ENCODE measurements at regions not wholly inside any gene's neighbourhood (a gene's known extent, or its start where the extent isn't known, plus 50 kb on each side); places are given as distances from the start of the nearest gene placed in this dataset.

GRCh38 chr17:83144421-83145357 lies 65.3 kb downstream of the METRNL start:
- DNase-seq: no peak

DNA sequence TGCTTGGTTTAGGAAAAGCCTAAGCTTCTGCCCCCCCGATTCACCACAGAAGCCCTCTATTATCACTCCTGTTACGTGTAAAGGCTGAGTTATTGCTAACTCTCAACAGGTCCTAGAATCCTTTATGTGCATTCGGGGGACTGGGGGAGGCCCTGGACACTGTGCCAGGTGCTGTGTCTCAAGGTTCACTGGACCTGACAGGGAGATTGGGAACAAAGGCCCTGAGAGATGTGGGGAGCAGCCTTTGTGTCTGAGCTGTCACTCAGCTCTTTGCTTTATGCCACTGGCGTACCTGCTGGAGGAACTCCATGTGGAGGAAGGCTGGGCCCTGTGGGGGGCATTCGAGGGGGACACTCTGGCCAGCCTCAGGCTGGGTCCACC lies 65.9 kb downstream of the METRNL start:
- no peak for DNase-seq

DNA sequence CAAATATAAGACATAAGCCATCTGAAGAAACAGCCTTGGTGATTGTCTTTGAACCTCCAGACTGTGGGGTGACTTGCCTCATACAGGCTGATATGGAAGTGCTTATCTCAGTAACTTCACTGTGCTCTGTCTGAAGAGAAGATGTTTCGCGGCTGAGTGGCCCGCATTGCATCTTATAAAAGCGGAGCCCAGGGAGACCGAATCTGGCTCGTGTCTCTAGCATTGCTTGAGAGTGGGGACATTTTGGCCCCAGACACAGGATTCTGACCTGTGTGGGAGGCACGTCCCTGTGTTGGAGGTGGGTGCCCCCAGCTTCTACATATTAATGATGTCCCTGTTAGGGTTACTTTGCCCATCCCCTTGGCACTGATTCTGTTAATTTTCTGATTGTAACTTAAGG lies 66.4 kb downstream of the METRNL start:
- DNase-seq: no peak

GRCh38 chr17:83146347-83146746 lies 66.9 kb downstream of the METRNL start:
- DNase-seq: no peak

DNA sequence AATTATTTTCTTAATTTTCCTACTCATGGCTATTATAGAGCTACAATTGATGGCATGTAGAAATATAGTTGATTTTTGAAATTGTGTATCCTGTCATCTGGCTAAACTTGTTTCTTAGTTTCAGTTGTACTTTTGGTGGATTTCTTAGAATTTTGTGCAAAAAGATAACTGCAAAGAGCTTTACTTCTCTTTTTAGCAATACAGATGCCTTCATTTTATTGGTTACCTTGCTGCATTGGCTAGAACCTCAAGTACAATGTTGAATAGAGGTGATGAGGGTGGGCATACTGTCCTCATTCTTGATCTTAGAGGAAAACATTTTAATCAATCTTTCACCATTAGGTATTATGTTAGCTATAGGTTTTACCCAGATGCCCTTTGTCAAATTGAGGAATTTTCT lies 67.9 kb downstream of the METRNL start:
- no peak for DNase-seq

- no peak for DNase-seq
Observed at GRCh38 chr17:83148317-83149028, 69.1 kb downstream of the METRNL start.

GRCh38 chr17:83149029-83149725 lies 69.8 kb downstream of the METRNL start:
- DNase-seq: no peak

DNA sequence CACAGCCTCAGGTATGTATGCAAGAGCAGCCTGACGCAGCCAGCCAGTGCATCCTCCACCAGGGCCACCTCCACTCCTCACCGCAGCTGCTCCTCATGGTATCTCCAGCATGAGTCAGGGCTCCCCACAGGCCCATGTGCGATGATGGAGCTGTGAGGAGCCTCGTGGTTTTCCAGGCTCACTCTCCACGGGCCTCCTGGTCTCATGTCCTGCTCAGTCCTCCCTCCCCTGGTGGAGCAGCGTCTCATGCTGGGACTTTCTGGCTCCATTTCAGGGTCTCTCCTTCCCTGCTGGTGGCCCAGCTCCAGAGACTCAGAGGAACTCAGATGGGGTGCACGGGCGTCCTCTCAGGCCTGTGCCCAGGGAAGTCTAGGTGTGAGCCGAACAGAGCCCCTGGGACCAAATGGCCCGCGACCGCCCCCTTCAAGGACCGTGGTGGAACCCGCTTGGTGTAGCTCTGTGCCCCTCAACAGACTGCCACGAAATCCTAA lies 70.4 kb downstream of the METRNL start:
- no peak for DNase-seq

- no peak for DNase-seq
Observed at GRCh38 chr17:83150369-83151055, 71.1 kb downstream of the METRNL start.

DNA sequence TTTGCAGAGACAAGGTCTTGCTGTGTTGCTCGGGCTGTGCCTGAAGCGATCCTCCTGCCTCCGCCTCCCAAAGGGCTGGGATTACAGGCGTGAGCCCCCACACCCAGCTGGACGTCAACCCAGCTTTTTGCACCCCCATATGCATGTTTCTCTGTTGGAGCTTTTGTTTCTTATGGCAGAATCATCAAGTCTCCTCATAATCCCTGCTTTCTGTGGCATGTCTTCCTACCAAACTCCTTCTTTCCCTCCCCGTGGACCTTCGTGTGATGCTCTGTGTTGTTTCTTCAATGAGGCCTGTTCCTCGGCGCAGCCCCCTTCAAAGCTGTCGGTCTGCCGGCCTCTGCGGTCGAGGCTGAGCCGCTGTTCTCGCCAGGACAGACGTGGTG lies 71.6 kb downstream of the METRNL start:
- no peak for DNase-seq

DNA sequence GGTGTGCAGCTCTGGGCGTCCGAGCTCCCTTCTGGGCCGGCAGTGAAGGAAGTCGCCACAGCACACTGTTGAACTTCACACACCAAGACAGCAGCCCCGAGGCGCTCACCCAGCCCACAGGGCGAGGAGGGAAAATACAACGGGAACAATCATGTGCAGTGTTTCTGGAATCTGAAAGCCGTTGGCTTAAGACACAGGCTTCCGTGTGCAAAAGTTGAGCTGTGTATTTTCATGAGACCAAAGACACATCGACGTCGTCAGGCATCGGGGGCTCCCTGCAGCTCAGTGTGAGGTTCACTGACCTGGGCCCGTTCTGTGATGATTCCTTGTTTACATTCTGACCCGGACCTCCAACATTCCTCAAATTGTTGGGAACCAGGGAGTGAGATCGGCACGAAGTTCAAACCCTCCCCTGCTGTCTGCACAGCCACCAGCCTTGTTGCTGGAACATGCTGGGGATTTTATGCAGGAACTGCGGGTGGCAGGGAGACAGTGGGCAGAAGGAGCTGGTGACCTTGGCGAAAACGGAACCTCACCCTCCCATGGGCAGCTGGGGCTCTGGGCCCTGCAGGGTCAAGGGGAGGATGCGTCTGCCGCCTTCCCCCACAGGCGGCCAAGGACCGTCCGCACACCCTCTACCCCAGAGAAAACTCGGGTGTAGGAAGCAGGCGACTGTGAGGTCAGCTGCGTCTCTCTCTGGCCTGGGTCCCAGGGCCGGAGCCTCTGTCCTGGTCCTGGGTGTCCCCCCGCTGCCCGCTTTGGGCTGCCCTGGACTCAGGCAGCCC lies 72.2 kb downstream of the METRNL start:
- no peak for DNase-seq

- no peak for DNase-seq
Observed at GRCh38 chr17:83152227-83152744, 72.9 kb downstream of the METRNL start.

DNA sequence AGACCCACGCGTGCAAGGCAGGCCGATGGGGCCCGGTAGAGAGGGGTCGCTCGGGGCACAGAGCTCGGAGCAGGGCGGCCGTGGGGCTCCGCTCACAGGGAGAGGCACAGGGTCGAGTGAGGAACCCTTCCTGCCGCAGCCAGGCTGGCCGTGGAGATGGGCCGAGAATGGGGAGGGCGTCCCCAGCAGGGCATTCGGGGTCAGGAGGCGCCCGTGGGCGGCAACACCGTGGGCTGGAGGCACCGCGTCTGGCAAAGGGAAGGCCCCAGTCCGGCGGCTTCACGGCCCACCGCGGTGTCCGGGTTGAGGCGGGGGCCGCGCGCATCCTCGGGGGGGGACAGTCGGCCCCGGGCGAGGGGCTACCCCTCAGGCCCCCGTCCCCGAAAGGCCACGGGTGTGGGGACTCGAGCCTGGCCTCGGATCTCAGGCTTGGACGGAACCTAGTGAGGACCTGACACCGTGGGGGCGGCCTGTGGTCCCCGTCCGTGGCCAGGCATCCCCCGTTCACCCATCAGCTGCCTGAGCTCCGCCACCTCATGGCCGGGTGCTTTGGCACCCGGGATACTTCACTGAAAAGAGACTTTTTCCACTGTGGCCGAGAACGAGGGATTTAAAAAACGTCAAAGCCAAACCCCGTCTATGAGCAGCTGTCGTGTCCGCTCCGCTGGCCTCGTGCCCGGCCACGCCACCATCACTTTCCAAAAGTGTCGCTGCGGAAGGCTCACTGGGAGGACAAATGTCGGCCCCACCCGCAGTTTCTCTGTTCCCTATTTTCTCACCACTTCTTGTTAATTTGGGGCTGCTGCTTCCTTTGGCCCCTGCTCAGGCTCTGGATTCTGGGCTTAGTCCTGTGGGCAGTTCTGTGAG lies 73.6 kb downstream of the METRNL start:
- peak; percentile 82 to 92 (median 89) for DNase-seq

DNA sequence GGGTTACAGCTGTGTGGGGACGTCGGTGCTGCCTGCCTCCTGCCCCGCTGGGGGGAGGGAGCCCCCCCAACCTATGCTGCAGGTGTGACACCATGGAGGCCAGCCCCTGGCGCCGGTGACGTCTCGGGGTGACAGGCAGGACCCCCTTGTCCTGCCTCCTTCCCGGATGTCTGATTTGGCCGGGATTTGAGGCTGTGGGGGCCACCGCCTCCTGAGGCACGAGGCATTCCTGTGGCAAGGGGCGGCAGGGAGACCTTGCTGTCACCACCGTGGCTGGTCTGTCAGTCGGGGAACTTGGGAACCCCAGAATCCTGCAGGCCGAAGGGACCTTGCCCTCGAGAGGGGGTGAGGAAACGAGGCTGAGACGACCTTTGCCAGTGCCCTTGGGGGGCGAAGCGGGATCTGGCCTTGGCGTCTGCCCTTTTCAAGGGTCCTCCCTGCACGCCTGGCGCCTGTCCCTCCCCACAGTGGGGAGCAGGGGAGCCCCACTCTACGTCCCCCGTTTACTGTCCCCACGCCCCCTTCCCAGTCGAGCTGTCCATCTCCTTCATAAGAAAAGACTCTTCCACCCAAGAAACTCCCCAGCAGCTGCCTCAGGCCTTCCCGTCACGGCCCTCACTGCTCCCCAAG lies 74.4 kb downstream of the METRNL start:
- DNase-seq: no peak

DNA sequence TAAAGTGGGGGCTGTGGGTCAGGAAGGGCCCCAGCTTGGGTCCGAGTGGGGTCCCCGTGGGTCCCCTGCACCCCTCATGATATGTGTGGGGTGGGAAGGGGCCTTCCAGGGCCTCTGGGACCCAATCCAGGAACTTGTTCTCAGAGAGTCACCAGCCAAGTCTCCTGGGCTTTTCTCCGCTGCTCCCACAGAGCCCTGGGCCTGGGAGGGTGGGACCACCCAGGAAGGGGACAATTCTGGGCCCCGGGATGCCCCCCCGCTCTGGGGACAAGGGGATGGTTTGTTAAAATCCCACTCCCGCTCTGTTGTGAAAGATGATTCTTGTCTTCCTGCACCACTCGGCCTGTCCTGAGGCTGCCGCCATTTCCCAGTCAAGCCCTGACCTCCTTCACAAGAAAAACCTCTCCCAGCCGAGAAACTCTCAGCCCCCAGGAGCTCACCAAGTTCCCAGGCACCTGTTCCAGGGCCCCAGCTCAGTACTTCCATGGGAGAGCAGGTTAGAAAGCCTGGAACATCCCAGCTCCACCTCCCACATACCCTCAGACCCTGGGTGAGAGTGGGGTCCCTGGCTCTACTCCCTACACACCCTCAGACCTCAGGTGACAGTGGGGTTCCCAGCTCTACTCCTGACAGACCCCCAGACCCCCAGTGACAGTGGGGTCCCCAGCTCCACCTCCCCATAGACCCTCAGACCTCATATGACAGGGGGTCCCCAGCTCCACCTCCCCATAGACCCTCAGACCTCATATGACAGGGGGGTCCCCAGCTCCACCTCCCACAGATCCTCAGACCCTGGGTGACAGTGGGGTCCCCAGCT lies 75.1 kb downstream of the METRNL start:
- DNase-seq: no peak

DNA sequence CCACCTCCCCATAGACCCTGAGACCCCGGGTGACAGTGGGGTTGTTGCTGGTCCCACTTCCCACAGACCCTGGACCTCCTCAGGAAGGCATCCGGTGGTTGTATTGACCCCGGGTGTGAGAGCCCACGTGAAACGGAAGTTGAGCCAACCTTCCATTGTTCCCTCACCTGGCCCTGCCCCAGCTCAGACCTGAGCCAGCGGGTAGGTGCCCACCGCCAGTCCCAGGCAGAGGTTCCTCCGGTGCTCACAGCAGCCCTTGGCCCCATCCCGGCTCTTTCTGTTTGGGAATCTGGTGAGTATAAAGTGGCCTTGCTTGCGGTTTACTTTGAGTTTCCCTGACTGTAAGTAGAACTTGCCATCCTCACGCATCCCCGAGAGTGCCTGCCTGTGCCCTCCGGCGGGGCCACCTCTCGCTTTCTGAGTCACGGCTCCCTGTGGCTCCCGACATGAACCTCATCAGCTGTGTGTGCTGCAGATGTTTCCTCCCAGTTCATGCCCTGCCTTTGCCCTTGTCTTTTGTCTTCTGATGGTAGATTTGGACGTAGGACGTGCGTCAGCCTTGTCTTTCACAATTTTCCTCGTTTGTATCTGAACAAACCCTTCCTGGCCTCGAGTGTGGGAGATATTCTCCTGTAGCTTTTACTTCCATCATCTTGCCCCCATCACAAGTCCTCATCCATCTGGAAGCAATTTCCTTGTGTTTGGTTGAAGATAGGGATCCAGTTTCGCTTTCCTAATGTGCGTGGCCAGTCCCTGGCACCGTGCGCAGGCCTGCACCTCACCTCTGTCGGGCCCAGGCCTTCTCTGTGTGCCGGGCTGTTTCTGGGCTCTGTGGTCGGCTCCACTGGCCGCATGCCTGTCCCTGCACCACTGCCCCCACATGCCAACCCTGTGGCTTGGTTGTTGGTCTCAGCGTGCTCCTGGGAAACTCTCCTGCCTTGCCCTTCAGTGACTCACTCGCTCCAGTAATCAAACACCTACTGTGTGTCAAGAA lies 76.0 kb downstream of the METRNL start:
- peak; percentile 79 to 93 (median 87) for DNase-seq

DNA sequence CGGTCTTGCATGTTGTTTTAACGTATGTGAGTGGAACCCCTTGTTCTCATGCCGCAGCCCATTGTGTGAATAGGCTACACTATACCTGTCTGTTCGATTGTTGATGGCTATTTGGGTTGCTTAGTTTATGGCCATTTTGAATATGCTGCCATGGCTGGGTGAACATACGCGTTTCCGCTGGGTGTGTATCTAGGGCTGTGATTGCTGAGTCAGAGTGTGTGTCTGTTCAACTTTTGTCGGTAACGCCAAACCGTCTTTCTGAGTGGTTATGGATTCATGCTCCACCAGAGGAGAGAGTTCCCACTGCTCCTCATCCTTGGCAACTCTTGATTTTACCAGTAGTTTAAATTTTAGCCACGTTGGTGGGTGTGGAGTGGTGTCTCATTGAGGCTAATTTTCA lies 77.0 kb downstream of the METRNL start:
- no peak for DNase-seq

All from suppressor macrophage (primary cell).